Memory B cell (primary cell): ENCODE measurements at regions not wholly inside any gene's neighbourhood (a gene's known extent, or its start where the extent isn't known, plus 50 kb on each side); places are given as distances from the start of the nearest gene placed in this dataset.

Experiments used
- ATAC-seq: fragments of 150-1000 bp; cut with Tn5 transposase; 2 replicates; pipeline ENCODE4 v1.10.0; 2021; ENCODE audit warnings: low read depth, mild to moderate bottlenecking, moderate library complexity
- DNase-seq, 2 donors: peaks; one replicate each; pipeline ENCODE4 v3.0.0; 2022; ENCODE audit warnings: low spot score in 2 of 2
- H3K27ac Mint-ChIP-seq: one replicate; pipeline ENCODE4 v1.8.0; 2022; ENCODE audit warnings: mild to moderate bottlenecking, moderate library complexity, mixed read lengths
- H3K27me3 Mint-ChIP-seq: one replicate; pipeline ENCODE4 v1.8.0; 2022; ENCODE audit warnings: mixed read lengths
- H3K36me3 Mint-ChIP-seq: one replicate; pipeline ENCODE4 v1.8.0; 2022; ENCODE audit warnings: mild to moderate bottlenecking, mixed read lengths
- H3K4me1 Mint-ChIP-seq: one replicate; pipeline ENCODE4 v1.8.0; 2022; ENCODE audit warnings: mixed read lengths
- H3K4me3 Mint-ChIP-seq: one replicate; pipeline ENCODE4 v1.8.0; 2022; ENCODE audit warnings: mild to moderate bottlenecking, moderate library complexity, mixed read lengths
- H3K9me3 Mint-ChIP-seq: one replicate; pipeline ENCODE4 v1.8.0; 2022; ENCODE audit warnings: mixed read lengths

DNA sequence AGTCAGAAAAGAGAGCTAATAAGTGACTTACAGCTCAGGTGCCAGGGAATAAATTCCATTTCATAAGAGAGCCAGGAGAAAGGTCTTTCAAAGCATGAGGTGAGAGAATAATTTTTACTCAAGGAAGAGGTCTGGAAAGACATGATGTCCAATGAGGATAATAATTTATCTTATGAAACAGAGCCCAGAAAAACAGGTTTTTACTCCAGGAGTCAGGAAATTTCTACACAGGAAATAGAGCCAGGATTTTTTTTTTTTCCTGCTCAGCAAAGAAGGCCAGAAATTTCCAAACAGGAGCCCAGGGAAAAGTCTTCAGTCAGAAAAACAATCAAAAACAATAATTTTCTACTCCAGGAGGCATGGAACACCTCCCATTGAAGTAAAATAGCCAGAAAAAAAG is 1185.7 kb upstream of the TSPY4 start:
- Mint-ChIP-seq H3K27me3 (peaks cover 4% of the 10 kb centered on the region), H3K36me3 (no peaks in the 10 kb centered on the region), H3K27ac (no peak overlapping the region), H3K4me3 (no peak overlapping the region), H3K4me1 (no peaks in the 10 kb centered on the region), H3K9me3 (no peaks in the 10 kb centered on the region)
- ATAC-seq (no peak), DNase-seq (no peak)

DNA sequence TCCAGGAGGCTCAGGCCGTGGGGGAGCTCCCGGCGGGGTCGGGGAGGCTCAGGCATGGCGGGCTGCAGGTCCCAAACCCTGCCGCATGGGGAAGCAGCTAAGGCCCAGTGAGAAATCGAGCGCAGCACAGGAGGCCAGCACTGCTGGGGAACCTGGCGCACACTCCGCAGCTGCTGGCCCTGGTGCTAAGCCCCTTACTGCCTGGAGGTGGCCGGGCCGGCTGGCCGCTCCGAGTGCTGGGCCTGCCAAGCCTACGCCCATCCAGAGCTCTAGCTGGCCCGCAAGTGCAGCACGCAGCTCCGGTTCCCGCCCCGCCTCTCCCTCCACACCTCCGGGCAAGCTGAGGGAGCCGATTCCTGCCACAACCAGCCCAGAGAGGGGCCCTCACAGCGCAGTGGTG is 1208.7 kb upstream of the TSPY4 start:
- Mint-ChIP-seq H3K9me3 (no peaks in the 10 kb centered on the region), H3K36me3 (no peaks in the 10 kb centered on the region), H3K27ac (no peak overlapping the region), H3K4me3 (no peak overlapping the region), H3K4me1 (no peaks in the 10 kb centered on the region), H3K27me3 (no peaks in the 10 kb centered on the region)
- DNase-seq = no peak
- no peak for ATAC-seq

DNA sequence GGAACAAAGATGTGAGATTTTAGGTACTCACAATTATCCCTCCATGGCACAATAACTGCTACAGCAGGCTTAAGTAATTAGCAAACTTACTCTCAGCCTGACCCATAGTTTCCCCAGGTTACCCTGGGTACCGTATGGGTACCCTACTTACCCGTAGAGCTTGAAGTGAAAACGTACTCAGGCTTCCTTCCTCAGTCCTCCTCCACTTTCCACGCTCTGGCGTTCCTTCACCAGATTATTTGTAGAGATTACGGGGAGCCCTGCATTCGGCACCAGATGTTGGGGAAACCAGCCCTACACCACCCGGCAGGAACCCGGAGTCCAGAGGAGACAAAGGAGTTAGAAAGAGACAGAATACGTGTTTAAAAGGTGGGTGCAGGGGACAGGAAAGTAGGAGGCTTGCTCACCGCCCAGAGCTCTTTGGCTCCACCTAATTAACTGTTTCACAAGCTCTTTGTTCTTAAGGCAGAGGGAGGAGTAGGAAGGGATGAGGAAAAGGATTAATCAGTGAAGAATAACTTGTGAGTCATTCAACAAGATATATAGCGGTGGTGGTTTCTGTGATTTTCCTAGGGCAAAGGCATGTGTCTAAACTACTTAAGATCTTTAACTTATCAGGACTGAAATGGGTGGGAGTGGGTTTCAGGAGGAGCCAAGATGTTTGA is 1211.2 kb upstream of the TSPY4 start:
- no peaks in the 10 kb centered on the region for H3K9me3 Mint-ChIP-seq
- DNase-seq (no peak), ATAC-seq (no peak)
- H3K4me3 Mint-ChIP-seq = no peak overlapping the region
- no peak overlapping the region for H3K27ac Mint-ChIP-seq
- H3K36me3 Mint-ChIP-seq = no peaks in the 10 kb centered on the region
- no peaks in the 10 kb centered on the region for H3K4me1 Mint-ChIP-seq
- H3K27me3 Mint-ChIP-seq = no peaks in the 10 kb centered on the region

DNA sequence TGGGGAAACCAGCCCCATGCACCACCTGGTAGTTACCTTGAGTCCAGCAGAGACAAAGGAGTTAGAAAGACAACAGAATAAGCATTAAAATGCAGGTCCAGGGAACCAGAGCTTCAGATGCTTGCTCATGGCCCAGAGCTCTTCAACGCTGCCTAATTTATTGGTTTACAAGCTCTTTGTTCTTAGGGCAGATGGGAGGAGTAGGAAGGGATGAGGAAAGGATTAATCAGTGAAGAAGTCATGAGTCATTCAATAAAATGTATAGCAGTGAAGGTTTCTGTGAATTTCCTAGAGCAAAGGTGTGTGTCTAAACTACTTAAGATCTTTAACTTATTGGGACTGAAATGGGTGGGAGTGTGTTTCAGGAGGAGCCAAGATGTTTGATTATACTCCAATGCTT is 1210.3 kb upstream of the AMELY start:
- no peaks in the 10 kb centered on the region for H3K9me3 Mint-ChIP-seq
- DNase-seq (no peak), ATAC-seq (no peak)
- H3K27me3 Mint-ChIP-seq = no peaks in the 10 kb centered on the region
- no peaks in the 10 kb centered on the region for H3K4me1 Mint-ChIP-seq
- H3K27ac Mint-ChIP-seq = no peak overlapping the region
- no peaks in the 10 kb centered on the region for H3K36me3 Mint-ChIP-seq
- no peak overlapping the region for H3K4me3 Mint-ChIP-seq

DNA sequence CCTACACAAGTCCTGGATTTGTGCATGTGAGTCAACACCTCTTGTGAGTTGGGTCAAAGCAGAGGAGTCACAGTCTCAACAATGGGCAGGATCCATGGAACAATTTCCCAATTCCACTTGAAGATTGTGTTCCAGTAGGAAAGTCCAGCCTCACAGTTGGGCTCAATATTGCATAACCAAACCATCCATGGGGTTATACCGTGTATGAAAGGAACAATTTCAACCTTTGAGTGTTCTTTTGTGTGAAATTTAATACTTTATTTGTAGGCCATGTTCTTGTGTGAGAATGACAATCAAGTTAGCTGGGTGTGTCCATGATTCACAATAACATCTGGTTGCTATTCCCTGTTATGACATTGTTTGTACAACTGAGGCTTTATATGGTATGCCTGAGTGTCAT is 1182.9 kb upstream of the AMELY start:
- no peaks in the 10 kb centered on the region for H3K36me3 Mint-ChIP-seq
- ATAC-seq = no peak
- no peak overlapping the region for H3K27ac Mint-ChIP-seq
- H3K27me3 Mint-ChIP-seq = no peaks in the 10 kb centered on the region
- no peaks in the 10 kb centered on the region for H3K4me1 Mint-ChIP-seq
- no peaks in the 10 kb centered on the region for H3K9me3 Mint-ChIP-seq
- H3K4me3 Mint-ChIP-seq = no peak overlapping the region
- no peak for DNase-seq

DNA sequence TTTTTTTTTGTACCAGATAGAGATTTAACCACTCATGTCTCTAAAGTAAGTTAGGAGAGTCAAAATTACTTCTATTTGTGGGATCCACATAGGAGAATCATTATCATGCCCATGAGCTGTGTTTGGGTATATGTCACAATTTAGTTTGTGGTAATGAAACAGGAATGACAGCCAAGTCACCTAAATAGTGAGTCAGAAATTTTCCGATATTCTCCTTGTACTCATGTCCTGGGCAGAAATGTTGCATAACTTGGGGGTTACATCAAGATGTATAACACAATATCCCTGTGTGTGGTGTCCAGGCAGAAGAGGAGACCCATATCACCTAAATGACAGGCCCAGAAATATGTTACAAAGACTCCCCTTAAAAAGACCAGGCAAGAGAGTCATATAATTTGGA is 1181.4 kb upstream of the AMELY start:
- Mint-ChIP-seq H3K4me1 (no peaks in the 10 kb centered on the region), H3K4me3 (no peak overlapping the region), H3K27me3 (no peaks in the 10 kb centered on the region), H3K9me3 (no peaks in the 10 kb centered on the region), H3K27ac (no peak overlapping the region), H3K36me3 (no peaks in the 10 kb centered on the region)
- ATAC-seq (no peak), DNase-seq (no peak)

DNA sequence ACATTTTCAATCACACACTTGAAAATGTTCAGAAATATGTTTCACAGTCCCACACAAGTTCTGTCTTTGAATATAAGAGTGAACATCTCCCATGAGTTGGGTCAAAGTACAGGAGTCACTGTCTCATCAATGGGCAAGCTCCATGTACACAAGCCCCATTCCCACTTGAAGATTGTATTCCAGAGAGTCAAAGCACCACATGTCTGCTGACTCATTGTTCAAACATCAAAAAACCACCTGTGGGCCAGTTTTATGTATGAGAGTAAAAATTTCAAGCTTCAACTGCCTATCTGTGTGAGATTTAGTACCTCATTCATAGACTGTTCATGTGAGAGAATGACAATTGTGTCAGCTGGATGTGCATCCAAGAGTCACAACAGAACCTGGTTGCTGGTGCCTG is 1174.4 kb upstream of the AMELY start:
- Mint-ChIP-seq H3K27ac (no peak overlapping the region), H3K4me1 (no peaks in the 10 kb centered on the region)
- no peak for ATAC-seq

DNA sequence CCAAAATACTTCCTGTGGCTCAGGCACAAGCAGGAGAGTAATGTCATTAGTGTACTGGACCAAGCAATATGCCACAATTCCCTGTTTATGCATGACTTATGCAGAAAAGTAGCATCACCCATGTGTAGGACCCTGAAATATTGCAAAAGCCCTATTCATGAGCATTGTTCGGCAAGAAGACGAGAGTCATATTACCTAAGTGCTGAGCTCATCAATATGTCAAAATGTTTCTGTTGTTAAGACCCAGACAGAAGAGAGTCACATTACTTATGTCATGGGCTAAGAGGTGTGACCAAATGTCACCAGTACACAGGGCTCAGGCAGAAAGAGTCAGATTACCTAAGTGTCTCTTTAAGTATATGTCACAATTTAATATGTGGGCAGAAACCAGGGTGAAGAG is 1172.6 kb upstream of the AMELY start:
- DNase-seq (no peak), ATAC-seq (no peak)
- Mint-ChIP-seq H3K4me3 (no peak overlapping the region), H3K27me3 (no peaks in the 10 kb centered on the region), H3K4me1 (no peaks in the 10 kb centered on the region), H3K9me3 (peaks cover 4% of the 10 kb centered on the region), H3K27ac (no peak overlapping the region), H3K36me3 (no peaks in the 10 kb centered on the region)

More for the DNA sequence above, 1174.4 kb upstream of the AMELY start:
- H3K4me3 Mint-ChIP-seq = no peak overlapping the region
- no peaks in the 10 kb centered on the region for H3K27me3 Mint-ChIP-seq
- H3K36me3 Mint-ChIP-seq = no peaks in the 10 kb centered on the region
- H3K9me3 Mint-ChIP-seq = peaks cover 3% of the 10 kb centered on the region
- no peak for DNase-seq

DNA sequence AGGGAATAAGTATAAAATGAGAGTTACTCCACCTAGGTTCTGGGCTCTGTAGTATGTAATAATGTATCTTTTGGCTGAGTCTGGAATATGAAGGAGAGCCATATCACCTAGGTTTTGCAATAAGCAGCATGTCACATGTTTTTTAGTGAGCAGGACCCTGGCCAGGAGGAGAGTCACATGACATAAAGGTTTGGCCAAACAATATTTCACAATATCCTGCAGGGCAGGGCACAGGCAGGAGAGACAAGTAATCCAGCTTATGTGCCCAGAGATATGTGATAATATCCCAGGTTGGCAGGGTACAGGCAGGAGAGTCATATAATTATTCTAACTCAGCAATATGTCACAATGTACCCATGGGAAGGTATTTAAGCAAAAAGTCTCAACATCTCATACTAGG is 1169.6 kb upstream of the AMELY start:
- ATAC-seq (no peak), DNase-seq (no peak)
- no peak overlapping the region for H3K4me3 Mint-ChIP-seq
- no peaks in the 10 kb centered on the region for H3K36me3 Mint-ChIP-seq
- H3K27ac Mint-ChIP-seq = no peak overlapping the region
- no peaks in the 10 kb centered on the region for H3K27me3 Mint-ChIP-seq
- H3K4me1 Mint-ChIP-seq = no peaks in the 10 kb centered on the region
- peaks cover 4% of the 10 kb centered on the region for H3K9me3 Mint-ChIP-seq

DNA sequence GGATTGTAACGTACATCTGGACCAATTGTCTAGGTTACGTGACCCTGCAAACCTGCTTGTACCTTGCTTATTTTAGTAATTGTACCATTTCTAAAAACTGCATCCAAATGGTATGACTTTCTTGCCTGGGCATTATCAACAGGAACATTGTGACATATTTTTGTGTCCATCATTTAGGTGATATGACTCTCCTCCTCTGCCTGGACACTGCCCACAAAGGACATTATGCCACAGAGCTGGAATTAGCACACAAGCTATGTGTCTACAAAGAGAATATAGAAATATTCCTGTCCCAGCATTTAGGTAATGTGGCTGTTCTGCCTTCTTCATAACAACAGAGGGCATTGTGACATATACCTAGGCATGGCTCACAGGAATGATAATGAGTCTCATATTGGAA is 1153.7 kb upstream of the AMELY start:
- no peak overlapping the region for H3K4me3 Mint-ChIP-seq
- no peaks in the 10 kb centered on the region for H3K4me1 Mint-ChIP-seq
- DNase-seq (no peak), ATAC-seq (no peak)
- no peaks in the 10 kb centered on the region for H3K27me3 Mint-ChIP-seq
- H3K9me3 Mint-ChIP-seq = no peaks in the 10 kb centered on the region
- no peaks in the 10 kb centered on the region for H3K36me3 Mint-ChIP-seq
- H3K27ac Mint-ChIP-seq = no peak overlapping the region

DNA sequence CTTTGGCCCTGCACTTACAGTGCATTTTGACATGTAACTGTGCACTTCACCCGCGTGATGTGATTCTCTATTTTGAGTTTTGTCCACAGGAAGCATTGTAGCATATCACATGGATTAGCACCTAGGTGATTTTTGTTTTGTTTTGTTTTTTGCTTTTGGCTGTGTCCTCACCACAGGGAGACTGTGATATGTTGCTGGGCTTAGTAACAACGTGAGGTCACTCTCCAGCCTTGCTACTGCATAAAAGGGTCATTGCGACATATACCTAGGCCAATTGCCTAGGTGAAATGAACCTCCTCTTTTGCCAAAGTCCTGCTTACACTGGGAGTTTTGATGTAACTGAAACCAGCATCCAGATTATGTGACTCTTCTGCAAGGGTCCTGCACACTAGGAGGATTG is 1152.9 kb upstream of the AMELY start:
- H3K36me3 Mint-ChIP-seq = no peaks in the 10 kb centered on the region
- H3K4me1 Mint-ChIP-seq = no peaks in the 10 kb centered on the region
- H3K4me3 Mint-ChIP-seq = no peak overlapping the region
- no peak overlapping the region for H3K27ac Mint-ChIP-seq
- ATAC-seq = no peak
- H3K27me3 Mint-ChIP-seq = no peaks in the 10 kb centered on the region
- no peaks in the 10 kb centered on the region for H3K9me3 Mint-ChIP-seq
- DNase-seq = no peak

DNA sequence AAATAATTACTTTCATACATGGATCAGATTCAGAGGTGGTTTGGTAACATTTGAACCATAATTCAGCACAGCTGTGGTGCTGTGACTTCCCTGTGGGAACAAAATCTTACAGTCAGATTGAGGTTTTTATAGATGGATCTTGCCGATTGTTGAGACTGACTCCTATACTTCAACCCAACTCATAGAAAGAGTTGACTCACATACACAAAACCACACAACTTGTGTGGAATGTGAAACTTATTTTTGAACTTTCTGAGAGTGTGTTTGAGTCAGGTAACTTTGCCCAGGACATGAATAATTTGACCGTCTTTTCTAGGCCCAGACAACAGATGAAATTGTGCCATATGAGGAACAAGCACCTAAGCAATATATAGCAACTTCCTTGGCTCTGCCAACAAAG is 1152.4 kb upstream of the AMELY start:
- no peak for ATAC-seq

DNA sequence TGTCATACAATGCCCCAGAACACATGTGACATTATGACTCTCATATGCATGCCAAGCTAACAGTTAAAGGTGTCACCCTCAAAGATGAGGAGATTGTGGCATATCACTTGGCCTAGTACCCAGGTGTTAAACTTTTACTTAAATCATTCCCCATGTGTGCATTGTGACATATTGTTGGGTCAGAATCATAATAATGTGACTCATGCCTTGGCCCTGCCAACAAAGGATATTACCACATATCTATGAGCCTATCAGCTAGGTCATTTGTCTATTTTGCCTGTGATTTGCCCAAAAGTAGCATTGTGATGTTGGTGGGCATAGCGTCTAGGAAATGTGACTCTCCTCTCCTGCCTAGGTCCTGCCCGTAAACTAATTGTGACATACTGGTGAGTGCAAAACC is 1147.1 kb upstream of the AMELY start:
- no peaks in the 10 kb centered on the region for H3K4me1 Mint-ChIP-seq
- no peaks in the 10 kb centered on the region for H3K36me3 Mint-ChIP-seq
- DNase-seq (no peak), ATAC-seq (no peak)
- no peak overlapping the region for H3K4me3 Mint-ChIP-seq
- H3K9me3 Mint-ChIP-seq = no peaks in the 10 kb centered on the region
- H3K27ac Mint-ChIP-seq = no peak overlapping the region
- no peaks in the 10 kb centered on the region for H3K27me3 Mint-ChIP-seq

More for the DNA sequence above, 1152.4 kb upstream of the AMELY start:
- Mint-ChIP-seq H3K4me3 (no peak overlapping the region), H3K9me3 (no peaks in the 10 kb centered on the region), H3K27me3 (no peaks in the 10 kb centered on the region), H3K36me3 (no peaks in the 10 kb centered on the region), H3K27ac (no peak overlapping the region), H3K4me1 (no peaks in the 10 kb centered on the region)
- DNase-seq = no peak

DNA sequence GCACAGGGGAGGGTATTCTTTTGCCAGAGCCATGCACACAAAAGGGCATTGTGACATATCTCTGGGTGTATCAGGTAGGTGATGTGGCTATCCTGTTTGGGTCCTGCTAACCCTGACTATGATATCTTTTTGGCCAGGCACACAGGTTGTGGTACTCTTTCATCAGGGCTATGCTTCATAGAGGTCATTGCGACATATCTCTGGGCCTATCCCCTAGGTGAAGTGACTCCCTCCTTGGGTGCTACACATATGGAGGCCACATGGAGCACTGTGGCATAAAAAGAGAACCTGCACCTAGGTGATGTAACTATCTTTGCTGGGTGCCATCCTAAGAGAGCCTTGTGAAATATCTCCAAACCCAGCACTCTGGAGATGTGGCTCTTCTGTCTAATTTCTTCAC is 1139.8 kb upstream of the AMELY start:
- DNase-seq = no peak
- H3K27ac Mint-ChIP-seq = no peak overlapping the region
- no peaks in the 10 kb centered on the region for H3K36me3 Mint-ChIP-seq
- ATAC-seq = no peak
- no peaks in the 10 kb centered on the region for H3K4me1 Mint-ChIP-seq
- no peaks in the 10 kb centered on the region for H3K27me3 Mint-ChIP-seq
- no peaks in the 10 kb centered on the region for H3K9me3 Mint-ChIP-seq
- H3K4me3 Mint-ChIP-seq = no peak overlapping the region

DNA sequence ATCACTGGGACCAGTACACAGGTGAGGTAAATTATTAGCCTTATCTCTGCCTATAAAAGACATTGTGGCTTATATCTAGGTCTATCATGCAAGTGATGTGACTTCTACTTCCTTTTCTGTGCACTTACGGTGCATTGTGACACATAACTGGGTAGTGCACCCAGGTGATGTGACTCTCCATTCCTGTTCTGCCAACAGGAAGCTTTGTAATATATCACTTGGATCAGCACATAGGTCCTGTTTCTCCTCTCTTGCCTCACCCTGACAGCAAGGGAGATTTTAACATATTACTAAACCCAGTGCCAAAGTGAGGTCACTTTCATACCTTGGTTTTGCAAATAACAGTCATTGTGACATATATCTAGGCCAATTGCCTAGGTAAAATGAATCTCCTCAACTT is 1129.7 kb upstream of the AMELY start:
- ATAC-seq = no peak

More for the DNA sequence above, 1129.7 kb upstream of the AMELY start:
- H3K9me3 Mint-ChIP-seq = no peaks in the 10 kb centered on the region
- no peaks in the 10 kb centered on the region for H3K27me3 Mint-ChIP-seq
- no peaks in the 10 kb centered on the region for H3K36me3 Mint-ChIP-seq
- H3K27ac Mint-ChIP-seq = no peak overlapping the region
- DNase-seq = no peak
- H3K4me3 Mint-ChIP-seq = no peak overlapping the region
- H3K4me1 Mint-ChIP-seq = no peaks in the 10 kb centered on the region
